GM21390 (cell line): ENCODE measurements at regions not wholly inside any gene's neighbourhood (a gene's known extent, or its start where the extent isn't known, plus 50 kb on each side); places are given as distances from the start of the nearest gene placed in this dataset.

Experiments used
- ATAC-seq: cut with Tn5 transposase; IDR thresholded peaks from one replicate; pipeline ENCODE4 v1.9.1; 2021; ENCODE audit not compliant: unreplicated experiment

- ATAC-seq, result peak; percentile 77
These were observed 157.4 kb upstream of the ZNF217 start for GRCh38 chr20:53750827-53751619.

- ATAC-seq, result no peak
These were observed 155.9 kb upstream of the ZNF217 start for GRCh38 chr20:53749499-53749898.

- ATAC-seq, result no peak
These were observed 155.3 kb upstream of the ZNF217 start for GRCh38 chr20:53748821-53749421.

DNA sequence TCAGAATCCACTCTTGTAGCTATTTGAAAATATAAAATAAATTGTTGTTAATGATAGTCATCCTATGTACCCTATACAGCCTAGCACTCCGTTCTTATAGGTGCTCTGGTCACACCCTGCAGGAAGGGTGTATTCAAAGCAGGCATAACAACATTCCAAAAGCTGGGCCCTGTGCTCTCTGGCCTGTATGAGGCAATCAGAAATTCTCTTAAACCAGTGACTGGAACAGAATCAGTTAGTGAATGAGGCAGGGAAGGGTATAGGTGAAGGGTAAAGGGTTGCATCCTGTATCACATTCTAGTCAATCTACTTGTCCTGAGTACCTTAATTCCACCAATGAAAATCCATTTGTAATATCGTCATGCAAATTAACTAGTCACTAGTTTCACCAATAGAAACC lies 154.5 kb upstream of the ZNF217 start:
- ATAC-seq, result no peak

DNA sequence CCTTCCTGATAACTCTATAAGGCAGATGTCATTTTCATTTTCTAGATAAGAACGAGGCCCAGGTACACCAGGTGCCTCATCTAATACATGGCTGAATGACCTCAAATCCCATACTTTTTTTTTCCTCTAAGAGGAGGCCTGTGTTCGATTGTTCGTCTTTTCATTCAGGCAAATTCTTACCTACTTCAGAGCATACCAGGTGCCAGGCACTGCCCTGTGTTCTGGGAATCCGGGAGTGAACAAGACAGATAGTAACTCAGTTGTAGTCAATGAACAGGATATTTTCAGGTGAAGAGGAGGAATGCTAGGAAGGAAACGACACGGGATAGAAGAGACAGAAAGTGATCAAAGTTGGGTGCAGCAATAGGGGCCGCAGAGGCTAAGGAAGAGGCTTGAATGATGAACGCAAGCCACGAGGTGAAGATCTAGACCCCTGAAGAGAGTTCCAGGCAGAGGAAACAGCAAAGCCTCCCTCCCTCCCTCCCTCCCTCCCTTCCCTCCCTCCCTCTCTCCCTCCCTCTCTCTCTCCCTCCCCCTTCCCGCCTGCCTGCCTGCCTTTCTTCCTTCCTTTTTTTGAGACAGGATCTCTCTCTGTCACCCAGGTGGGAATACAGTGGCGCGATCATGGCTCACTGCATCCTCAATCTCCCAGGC lies 150.1 kb upstream of the ZNF217 start:
- ATAC-seq, result no peak

GRCh38 chr20:53742685-53743081 lies 149.0 kb upstream of the ZNF217 start:
- ATAC-seq, result no peak

GRCh38 chr20:53741726-53742028 lies 148.0 kb upstream of the ZNF217 start:
- no peak for ATAC-seq

GRCh38 chr20:53739799-53740785 lies 146.5 kb upstream of the ZNF217 start:
- ATAC-seq, result peak; percentile 51

DNA sequence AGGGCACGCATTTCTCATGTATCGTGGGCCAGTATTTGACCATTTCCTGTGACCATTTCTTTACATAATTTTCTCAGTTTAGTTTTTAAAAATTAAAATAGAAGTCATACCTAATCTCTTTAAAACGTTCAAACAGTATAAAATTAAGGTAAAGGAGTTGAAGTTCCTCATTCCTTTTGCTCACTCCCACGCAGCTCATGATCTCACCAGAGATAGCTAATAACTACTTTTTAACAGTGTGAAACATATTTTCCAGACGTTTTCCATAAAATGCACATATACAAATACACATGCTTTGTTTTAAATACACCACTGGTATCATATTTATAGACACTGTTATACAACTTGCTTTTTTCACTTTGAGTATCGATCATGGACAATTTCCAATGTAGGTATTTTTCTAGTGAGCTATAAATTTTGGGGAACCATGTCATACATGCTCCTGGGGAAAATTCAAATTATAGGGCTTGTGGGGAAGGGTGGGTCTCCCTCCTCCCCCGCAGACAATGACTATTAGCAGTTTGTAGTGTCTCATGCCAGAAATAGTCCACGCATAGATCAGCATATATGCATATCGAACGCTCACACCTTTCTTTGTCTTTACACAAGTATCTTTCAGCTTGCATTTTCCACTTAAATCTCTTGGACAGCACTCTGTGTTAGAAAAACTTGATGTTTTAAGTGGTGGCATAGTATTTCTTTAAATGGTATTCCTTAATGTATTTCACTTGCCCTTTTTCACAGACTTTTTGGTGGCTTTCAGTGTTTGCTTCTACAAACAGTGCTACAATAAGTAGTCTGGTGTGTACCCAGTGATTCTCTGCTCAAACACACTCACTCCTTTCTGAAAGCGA lies 145.5 kb upstream of the ZNF217 start:
- no peak for ATAC-seq

DNA sequence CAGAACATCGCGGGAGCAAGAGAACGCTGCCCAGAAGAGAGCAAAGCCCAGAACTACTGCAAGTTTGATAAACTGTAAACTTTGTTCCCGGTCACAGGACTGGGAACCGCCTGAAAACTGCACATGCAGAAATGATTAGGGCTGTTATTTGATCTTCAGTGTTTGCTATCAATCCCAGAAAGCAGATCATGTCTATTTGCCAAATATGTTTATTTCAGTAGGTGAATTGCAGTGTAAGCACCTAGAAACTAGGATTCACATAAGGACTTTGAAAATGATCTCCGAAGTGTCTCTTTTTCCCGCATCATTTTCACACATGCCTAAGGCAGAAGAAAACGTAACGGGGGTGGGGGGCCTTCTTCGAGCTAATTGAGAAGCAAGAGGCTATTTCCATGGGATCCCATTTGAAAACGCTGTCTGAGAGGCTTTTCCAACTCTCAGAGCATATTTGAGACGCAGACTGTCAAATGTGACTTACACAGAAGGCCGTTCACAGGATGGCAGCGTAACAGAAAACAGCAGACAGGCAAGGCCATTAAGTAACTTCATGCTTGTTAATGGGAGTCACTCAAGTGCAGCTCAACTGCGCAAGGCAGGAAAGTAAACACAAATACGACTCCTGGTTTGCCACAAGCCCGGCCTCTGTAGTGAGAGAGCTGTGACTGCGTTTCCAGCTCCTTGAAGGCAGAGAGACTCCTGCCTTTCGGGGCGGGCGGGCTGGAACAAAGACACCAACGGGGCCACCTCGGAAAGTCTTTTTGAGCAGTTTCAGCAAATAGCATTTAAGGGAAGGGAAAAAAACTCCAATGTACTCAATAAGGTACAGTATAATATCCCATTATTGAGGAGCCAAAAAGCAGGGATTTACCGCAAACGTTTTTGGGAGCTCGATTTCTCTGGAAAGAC lies 144.7 kb upstream of the ZNF217 start:
- no peak for ATAC-seq

DNA sequence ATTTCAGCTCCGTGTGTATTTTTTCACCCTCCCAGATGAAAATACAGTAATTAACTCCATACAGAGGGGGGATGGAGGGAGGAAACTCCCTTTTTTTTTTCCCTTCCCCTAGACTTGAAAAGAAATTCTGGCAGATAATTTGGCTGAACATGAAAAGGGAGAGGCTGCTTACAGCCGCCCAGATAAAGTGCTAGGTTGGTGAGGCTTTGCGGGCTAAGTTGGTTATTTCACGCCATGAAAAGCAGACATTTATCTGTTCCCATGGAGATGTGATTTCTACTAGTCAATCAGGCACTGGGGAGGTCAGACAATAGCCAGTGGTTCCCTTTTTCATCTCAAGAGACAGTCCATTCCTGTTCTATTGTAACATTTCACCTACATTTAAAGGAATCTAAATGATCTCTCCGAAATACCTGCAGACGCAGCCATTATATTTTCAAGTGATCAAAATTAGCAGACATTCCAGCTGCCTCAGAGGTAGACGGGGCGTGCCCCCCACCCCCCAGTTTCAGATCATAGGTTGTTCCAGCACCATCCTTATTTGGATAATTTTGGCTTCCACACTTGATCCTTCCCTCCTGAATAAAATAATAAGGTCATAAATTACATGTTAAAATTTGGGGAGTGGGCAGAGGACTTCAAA lies 143.9 kb upstream of the ZNF217 start:
- ATAC-seq, result no peak

- ATAC-seq, result no peak
These were observed 143.2 kb upstream of the ZNF217 start for GRCh38 chr20:53736757-53737395.

DNA sequence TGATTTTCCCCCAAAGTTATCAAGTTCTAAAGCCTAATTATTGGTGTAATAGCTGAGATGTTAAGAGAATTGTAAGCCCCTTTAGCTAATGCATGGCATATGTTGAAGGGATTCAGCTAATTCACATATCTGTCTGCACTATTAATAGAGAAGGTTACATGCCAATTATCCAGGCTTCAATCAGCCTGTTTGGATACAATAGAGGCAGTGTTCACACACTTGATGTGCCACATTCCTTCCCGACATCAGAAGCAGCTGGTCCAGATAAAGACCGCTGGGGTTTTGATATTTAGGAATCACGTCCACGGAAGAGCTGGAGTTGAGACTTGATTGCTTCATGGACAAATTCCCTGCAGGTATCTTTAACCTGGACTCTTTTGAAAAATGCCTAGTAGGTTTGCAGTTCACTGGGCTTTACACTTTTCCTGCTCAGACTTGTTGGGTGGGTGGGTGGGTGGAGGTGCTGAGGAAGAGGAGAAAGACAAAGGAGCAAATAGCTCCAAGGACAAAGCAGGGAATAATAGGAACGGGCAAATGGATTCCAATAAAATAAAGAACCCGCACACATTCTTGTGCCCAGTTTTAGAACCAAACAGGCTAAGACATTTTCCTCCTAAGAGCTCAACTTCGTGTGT lies 142.6 kb upstream of the ZNF217 start:
- ATAC-seq, result no peak

DNA sequence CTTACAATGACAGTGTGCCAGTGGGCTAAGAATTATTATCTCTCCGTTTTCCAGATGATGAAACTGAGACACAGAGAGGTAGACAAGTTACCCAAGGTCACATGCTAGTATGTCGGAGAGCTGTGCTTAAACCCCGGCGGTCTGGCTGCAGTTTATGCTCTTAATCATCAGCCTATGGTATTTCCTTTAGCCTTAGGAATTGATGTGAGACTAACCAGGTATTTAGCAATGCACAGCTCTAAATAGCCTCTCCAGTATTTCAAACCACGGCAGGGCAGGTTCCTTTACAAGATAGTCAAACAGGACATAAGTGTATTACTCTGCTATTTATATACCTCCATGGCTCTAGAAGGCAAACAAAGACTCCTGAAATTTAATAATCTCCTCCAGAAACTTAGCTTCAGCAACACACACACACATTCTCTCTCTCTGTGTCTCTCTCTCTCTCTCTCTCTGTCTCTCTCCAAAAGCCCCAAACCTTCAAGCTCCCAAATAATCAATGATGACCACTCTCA lies 142.0 kb upstream of the ZNF217 start:
- no peak for ATAC-seq

GRCh38 chr20:53734006-53734688 lies 140.5 kb upstream of the ZNF217 start:
- ATAC-seq, result no peak

- no peak for ATAC-seq
These were observed 138.0 kb upstream of the ZNF217 start for GRCh38 chr20:53731595-53731994.

GRCh38 chr20:53728359-53728758 lies 134.7 kb upstream of the ZNF217 start:
- ATAC-seq, result no peak
